ENCODE measurements at regions not wholly inside any gene's neighbourhood (a gene's known extent, or its start where the extent isn't known, plus 50 kb on each side); places are given as distances from the start of the nearest gene placed in this dataset.

GRCh38 chr15:66881173-66881905 lies 179.3 kb downstream of the SMAD6 start:
- DNase-seq (ENCODE audit: low read depth, low spot score) = no peak
- Mint-ChIP-seq H3K36me3 (ENCODE audit: low read depth) (no peaks in the 10 kb centered on the region), H3K27ac (ENCODE audit: unreplicated experiment) (no peak overlapping the region)

GRCh38 chr15:66882251-66883020 lies 180.4 kb downstream of the SMAD6 start:
- no peak overlapping the region for H3K4me3 Mint-ChIP-seq

More at GRCh38 chr15:66881173-66881905, 179.3 kb downstream of the SMAD6 start:
- no peaks in the 10 kb centered on the region for H3K27me3 Mint-ChIP-seq (ENCODE audit: low read depth)
- H3K4me1 Mint-ChIP-seq = peaks cover 9% of the 10 kb centered on the region
- H3K4me3 Mint-ChIP-seq = no peak overlapping the region
- TF ChIP-seq, protein P1, sequence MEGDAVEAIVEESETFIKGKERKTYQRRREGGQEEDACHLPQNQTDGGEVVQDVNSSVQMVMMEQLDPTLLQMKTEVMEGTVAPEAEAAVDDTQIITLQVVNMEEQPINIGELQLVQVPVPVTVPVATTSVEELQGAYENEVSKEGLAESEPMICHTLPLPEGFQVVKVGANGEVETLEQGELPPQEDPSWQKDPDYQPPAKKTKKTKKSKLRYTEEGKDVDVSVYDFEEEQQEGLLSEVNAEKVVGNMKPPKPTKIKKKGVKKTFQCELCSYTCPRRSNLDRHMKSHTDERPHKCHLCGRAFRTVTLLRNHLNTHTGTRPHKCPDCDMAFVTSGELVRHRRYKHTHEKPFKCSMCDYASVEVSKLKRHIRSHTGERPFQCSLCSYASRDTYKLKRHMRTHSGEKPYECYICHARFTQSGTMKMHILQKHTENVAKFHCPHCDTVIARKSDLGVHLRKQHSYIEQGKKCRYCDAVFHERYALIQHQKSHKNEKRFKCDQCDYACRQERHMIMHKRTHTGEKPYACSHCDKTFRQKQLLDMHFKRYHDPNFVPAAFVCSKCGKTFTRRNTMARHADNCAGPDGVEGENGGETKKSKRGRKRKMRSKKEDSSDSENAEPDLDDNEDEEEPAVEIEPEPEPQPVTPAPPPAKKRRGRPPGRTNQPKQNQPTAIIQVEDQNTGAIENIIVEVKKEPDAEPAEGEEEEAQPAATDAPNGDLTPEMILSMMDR (conservative IDR thresholded peaks at IDR 0.05) = no peak
- peaks cover 2% of the 10 kb centered on the region for H3K9me3 Mint-ChIP-seq

GRCh38 chr15:66883284-66883911 lies 181.4 kb downstream of the SMAD6 start:
- no peak overlapping the region for H3K4me3 Mint-ChIP-seq
- no peak for DNase-seq (ENCODE audit: low read depth, low spot score)

More at GRCh38 chr15:66882251-66883020, 180.4 kb downstream of the SMAD6 start:
- Mint-ChIP-seq H3K9me3 (peaks cover 5% of the 10 kb centered on the region), H3K27ac (ENCODE audit: unreplicated experiment) (no peak overlapping the region), H3K4me1 (peaks cover 9% of the 10 kb centered on the region), H3K27me3 (ENCODE audit: low read depth) (no peaks in the 10 kb centered on the region), H3K36me3 (ENCODE audit: low read depth) (no peaks in the 10 kb centered on the region)
- TF ChIP-seq, protein P1 (conservative IDR thresholded peaks at IDR 0.05) = no peak
- DNase-seq (ENCODE audit: low read depth, low spot score) = no peak

DNA sequence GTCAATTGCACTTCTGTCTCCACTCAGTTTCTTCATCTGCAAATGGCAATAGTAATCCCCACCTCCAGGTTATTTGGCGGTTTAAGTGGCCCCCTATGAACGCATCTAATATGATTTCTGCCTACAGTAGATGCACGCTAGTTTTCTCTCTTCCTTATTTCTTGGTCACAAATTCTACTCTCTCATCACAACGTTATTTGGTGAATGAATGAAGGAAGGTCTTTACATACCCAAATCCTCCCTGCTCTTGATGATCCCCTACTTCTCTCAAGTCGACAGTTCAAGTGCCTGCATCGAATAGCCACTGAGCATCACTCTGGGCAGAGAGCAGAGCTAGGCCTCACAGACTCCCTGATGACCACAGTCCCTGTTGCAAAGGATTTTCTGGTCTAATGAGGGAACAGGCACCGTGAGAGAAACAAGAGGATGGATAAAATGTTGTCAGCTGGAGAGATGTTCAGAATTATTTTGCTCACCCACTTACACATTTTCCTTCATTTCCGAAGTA lies 181.2 kb upstream of the SMAD3 start:
- no peaks in the 10 kb centered on the region for H3K27me3 Mint-ChIP-seq (ENCODE audit: low read depth)
- no peak overlapping the region for H3K27ac Mint-ChIP-seq (ENCODE audit: unreplicated experiment)
- H3K9me3 Mint-ChIP-seq = peaks cover 5% of the 10 kb centered on the region
- H3K36me3 Mint-ChIP-seq (ENCODE audit: low read depth) = no peaks in the 10 kb centered on the region
- DNase-seq (ENCODE audit: low read depth, low spot score) = no peak
- H3K4me1 Mint-ChIP-seq = peaks cover 9% of the 10 kb centered on the region
- TF ChIP-seq, protein P1 (conservative IDR thresholded peaks at IDR 0.05) = no peak
- no peak overlapping the region for H3K4me3 Mint-ChIP-seq

More at GRCh38 chr15:66883284-66883911, 181.4 kb downstream of the SMAD6 start:
- TF ChIP-seq, protein P1 (conservative IDR thresholded peaks at IDR 0.05) = no peak
- Mint-ChIP-seq H3K9me3 (peaks cover 5% of the 10 kb centered on the region), H3K36me3 (ENCODE audit: low read depth) (no peaks in the 10 kb centered on the region), H3K27me3 (ENCODE audit: low read depth) (no peaks in the 10 kb centered on the region), H3K27ac (ENCODE audit: unreplicated experiment) (peak overlapping the region; percentile 53), H3K4me1 (peaks cover 9% of the 10 kb centered on the region)

DNA sequence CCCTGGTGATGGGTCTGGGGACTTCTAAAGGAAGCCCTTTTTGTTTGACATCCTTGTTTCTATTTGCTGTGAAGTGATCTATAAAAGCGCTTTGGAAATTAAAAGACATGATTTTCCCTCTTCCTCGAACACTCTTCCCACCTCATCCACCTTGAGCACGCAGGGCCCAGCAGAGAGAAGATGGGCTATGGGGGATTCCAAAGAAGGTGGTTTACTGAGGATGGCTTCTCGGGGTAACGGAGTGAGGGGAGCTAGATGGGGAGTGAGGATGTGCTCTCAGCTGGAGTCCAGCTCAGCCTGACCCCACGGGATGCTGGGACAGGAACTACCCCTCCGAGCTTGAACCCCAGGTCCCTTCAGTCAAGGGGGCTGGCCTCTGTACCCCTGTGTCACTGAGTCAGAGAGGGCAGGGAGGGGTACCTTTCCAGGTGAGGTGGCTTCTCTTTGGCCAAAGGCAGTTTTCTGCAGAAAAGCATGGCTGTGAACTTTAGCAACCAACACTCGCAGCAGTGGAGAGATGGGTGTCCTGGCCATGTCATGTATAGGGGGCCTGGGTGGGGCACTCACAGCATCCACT lies 180.7 kb upstream of the SMAD3 start:
- no peak overlapping the region for H3K27ac Mint-ChIP-seq (ENCODE audit: unreplicated experiment)
- no peak overlapping the region for H3K4me3 Mint-ChIP-seq
- H3K36me3 Mint-ChIP-seq (ENCODE audit: low read depth) = no peaks in the 10 kb centered on the region
- peaks cover 9% of the 10 kb centered on the region for H3K4me1 Mint-ChIP-seq
- no peaks in the 10 kb centered on the region for H3K27me3 Mint-ChIP-seq (ENCODE audit: low read depth)
- H3K9me3 Mint-ChIP-seq = peaks cover 5% of the 10 kb centered on the region
- TF ChIP-seq, protein P1 (conservative IDR thresholded peaks at IDR 0.05) = no peak
- DNase-seq (ENCODE audit: low read depth, low spot score) = no peak

Measured in neural crest cell (in vitro differentiated cells).